GM13976 (cell line): ENCODE measurements at regions not wholly inside any gene's neighbourhood (a gene's known extent, or its start where the extent isn't known, plus 50 kb on each side); places are given as distances from the start of the nearest gene placed in this dataset.

ENCODE experiments used
- DNase-seq: peaks from one replicate; pipeline ENCODE4 v3.0.0; 2012; ENCODE audit warnings: low spot score
- in situ Hi-C: fragments of 300-500 bp; cut with MboI; formaldehyde crosslinking; loops from one replicate; pipeline ENCODE4 v1.12.0; 2022; ENCODE audit warnings: low sequenced_read_pairs, mixed read lengths, inconsistent platforms; ENCODE audit not compliant: unreplicated experiment
- TF ChIP-seq, protein P1 (sequence below): IDR thresholded peaks from 2 replicates; pipeline ENCODE4 v1.5.1; 2012; ENCODE audit warnings: borderline replicate concordance, mild to moderate bottlenecking; ENCODE audit not compliant: insufficient read depth; ENCODE audit errors: extremely low read depth, missing control alignments, control extremely low read depth

DNA sequence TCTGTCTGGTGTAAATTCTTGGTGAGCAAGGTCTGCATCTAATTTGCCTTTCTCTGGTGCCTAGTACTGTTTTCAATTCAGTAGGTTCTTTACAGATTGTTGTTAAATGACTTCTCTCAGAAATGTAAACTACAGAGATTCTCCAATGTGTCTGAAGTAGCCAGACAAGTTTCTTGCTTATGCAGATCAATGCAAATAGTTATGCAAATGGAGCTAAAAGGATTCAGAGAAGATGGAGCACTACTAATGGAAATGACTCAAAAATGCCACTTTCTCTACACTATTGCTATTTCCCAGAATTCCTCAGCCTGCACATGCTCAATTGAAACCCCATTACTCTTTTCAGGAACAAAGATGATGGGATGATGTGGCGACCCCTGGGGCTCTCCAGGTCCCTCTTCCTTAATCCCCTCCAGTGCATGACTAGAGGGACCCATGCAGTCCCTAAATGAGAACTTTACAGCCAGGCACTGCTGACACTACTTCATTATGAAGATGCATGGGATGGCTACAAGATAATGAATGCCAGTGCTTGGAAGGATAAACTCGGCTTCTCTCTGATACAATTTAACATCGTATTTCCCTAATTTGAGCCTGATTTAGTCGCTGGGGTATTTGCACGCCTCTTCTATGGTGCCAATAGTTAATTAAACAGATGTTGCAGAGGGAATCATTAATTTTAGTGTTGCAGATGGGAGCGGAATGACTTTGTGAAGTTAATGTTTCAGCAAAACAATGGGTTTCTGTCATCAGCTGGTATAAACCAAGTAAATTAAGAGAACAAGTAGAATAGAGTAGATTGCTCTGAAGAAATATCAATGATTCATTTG, 753.2 kb downstream of the TLR4 start:
- TF ChIP-seq, protein P1, sequence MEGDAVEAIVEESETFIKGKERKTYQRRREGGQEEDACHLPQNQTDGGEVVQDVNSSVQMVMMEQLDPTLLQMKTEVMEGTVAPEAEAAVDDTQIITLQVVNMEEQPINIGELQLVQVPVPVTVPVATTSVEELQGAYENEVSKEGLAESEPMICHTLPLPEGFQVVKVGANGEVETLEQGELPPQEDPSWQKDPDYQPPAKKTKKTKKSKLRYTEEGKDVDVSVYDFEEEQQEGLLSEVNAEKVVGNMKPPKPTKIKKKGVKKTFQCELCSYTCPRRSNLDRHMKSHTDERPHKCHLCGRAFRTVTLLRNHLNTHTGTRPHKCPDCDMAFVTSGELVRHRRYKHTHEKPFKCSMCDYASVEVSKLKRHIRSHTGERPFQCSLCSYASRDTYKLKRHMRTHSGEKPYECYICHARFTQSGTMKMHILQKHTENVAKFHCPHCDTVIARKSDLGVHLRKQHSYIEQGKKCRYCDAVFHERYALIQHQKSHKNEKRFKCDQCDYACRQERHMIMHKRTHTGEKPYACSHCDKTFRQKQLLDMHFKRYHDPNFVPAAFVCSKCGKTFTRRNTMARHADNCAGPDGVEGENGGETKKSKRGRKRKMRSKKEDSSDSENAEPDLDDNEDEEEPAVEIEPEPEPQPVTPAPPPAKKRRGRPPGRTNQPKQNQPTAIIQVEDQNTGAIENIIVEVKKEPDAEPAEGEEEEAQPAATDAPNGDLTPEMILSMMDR: no peak
- in situ Hi-C loops: no loop called here
- no peak for DNase-seq

DNA sequence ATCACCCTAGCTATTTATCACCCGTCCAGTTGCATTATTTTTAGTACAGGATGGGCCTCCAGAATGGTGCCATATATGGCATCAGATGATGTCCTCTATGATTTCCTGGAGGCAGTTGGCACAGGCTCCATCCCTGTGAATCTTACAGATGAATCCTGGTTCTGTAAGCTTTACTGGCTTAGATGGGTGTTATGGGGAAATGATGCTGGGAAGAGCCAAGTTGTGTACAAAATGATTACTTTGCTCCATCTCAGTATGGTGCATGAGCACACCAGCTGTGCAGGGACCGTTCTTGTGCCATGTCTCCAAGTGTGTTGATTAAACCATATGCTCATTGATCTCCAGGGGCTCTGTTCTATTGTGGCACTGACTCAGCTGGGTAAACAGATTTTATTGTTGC, 755.7 kb downstream of the TLR4 start:
- TF ChIP-seq, protein P1: no peak
- in situ Hi-C loops: no loop called here
- DNase-seq: no peak

DNA sequence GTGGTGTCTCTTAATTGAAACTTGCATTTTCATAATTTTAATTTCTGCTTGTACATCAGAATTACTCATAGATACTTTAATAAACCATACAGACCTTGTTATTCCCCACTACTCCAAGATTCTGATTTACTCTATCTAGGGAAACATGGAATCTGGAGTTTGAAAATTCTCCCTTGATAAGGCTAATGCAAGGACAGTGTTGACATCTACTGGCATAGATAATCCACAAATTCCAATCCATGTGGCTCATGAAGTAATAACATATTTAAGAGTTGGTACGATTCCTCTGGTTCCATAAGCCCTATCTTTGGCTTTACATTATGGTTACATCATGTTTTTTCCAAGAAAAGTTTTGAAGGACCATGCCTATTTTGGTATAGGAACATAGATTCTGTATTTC, 759.2 kb downstream of the TLR4 start:
- TF ChIP-seq, protein P1: no peak
- in situ Hi-C loops: no loop called here
- no peak for DNase-seq

DNA sequence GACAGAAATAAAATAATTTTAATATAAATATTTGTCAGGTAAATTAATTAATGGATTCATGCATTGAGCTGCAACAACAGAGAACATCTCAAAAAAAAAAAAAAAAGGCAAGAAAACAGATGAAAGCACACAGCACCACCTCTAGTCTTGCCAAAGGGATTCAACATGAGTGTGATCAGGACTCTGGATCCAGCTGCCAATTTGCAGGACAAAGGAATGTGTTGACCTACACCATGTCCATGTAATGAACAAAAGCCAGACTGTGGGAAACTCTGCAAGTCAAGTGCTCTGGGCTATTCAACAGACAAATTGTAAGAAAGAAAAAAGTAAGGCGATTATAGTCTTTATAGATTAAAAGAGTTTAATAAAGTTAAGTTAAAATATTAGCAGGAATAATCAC, 769.3 kb downstream of the TLR4 start:
- TF ChIP-seq, protein P1: no peak
- DNase-seq: no peak

DNA sequence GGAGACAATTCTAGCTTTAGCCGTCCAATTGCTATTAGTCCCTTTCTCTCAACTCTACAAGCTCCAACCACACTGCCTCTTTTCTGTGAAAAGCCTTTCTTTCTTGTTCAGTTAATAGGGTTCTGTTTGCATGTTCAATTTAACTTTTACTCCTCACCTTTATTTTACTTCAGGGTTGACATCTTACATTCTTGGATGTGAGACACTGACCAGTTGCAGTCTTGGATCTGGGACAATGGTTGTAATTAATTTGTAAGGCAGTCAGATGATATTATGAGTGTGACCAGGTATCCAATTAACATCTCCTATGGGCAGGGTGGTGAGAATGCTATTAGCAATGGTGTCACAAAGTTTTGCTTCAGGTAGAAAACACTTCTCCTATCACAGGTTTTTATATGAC, 774.5 kb downstream of the TLR4 start:
- DNase-seq: no peak
- in situ Hi-C loops: no loop called here
- TF ChIP-seq, protein P1: no peak

More for the DNA sequence above, 769.3 kb downstream of the TLR4 start:
- in situ Hi-C loops: no loop called here

DNA sequence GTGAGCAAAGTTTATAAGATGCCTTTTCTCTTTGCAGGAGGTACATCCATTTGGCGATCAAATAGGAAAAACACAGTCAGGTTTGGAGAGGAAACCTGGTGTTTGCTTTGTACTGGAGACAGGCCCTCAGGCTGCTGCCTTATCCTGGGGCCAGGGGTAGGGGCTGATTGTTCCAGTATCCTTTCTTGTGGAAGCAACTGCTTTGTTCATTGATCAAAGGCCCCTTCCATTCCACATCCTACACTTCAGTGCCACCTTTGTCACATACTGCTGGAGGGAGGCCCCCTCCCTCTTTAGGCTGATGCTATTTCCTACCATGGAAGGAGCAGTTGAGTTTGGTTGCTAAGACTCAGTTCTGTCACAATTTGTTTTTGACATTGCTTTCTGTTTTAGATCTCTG, 778.1 kb downstream of the TLR4 start:
- in situ Hi-C loops: no loop called here
- TF ChIP-seq, protein P1: no peak
- DNase-seq: no peak
